Upper lobe of left lung (tissue), 4 donors: ENCODE measurements at regions not wholly inside any gene's neighbourhood (a gene's known extent, or its start where the extent isn't known, plus 50 kb on each side); places are given as distances from the start of the nearest gene placed in this dataset.

Experiments used
- POLR2A ChIP-seq, 4 donors: fragments of 450-650 bp; IDR thresholded peaks; one replicate each; pipeline ENCODE4 v1.5.1; 2016 to 2017; ENCODE audit warnings: antibody characterized with exemption in 4 of 4, mild to moderate bottlenecking in 2 of 4
- TF ChIP-seq, protein P1 (sequence below), 6 experiments: fragments of 450-650 bp in 4 of 6; fragments of 200-600 bp in 2 of 6; sonication (generic) in 2 of 6; IDR thresholded peaks; one replicate each; pipeline ENCODE4 v1.5.1; 2016 to 2019; ENCODE audit warnings: antibody characterized with exemption in 6 of 6

DNA sequence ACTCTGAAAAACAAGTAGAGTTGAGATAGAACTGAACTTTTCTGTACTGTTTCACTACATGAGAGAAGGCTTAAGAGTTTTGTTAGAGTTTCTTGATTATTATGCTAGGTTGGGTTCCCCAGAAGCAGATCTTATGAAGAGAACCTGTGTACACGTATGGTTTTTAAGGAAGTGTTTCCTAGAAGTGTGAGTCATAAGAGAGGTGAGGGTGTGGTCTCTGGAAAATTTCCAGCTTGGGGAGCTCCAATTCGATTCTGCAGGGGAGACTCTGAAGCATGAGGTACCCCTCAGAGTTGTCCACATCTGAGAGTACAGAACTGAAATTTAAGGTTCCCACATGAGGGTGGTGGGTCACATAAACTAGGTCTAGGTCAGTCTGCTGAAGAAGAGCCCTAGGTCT, 83.3 kb upstream of the MAP2 start:
- TF ChIP-seq, protein P1, sequence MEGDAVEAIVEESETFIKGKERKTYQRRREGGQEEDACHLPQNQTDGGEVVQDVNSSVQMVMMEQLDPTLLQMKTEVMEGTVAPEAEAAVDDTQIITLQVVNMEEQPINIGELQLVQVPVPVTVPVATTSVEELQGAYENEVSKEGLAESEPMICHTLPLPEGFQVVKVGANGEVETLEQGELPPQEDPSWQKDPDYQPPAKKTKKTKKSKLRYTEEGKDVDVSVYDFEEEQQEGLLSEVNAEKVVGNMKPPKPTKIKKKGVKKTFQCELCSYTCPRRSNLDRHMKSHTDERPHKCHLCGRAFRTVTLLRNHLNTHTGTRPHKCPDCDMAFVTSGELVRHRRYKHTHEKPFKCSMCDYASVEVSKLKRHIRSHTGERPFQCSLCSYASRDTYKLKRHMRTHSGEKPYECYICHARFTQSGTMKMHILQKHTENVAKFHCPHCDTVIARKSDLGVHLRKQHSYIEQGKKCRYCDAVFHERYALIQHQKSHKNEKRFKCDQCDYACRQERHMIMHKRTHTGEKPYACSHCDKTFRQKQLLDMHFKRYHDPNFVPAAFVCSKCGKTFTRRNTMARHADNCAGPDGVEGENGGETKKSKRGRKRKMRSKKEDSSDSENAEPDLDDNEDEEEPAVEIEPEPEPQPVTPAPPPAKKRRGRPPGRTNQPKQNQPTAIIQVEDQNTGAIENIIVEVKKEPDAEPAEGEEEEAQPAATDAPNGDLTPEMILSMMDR (IDR thresholded peaks at IDR 0.05): no peak
- no peak for TF ChIP-seq POLR2A (IDR thresholded peaks at IDR 0.05)
